ENCODE measurements at regions not wholly inside any gene's neighbourhood (a gene's known extent, or its start where the extent isn't known, plus 50 kb on each side); places are given as distances from the start of the nearest gene placed in this dataset.
"Not testable (repeated sequence)": the region's sequence is repeated elsewhere in the genome, so short reads cannot be mapped to it uniquely, and the experiment has no call there.

DNA sequence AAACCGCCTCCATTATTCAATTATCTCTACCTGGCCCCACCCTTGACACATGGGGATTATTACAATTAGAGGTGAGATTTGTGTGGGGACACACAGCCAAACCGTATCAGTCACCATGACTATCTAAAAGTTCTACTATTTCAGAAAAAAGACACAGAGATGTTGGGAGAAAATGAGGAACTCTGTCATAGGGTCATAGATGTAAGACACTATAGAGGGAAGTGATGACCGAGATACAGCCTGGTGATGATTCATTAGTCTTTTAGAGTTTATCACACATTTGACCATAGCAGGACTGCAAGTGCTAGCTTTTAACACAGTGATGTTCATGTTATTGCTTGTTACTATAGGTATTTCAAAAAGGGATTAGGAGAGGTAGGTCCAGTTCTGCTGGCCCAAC, 357.0 kb upstream of the AADAT start:
- Mint-ChIP-seq H3K4me3 (no peak overlapping the region), H3K4me1 (no peaks in the 10 kb centered on the region), H3K27me3 (no peaks in the 10 kb centered on the region), H3K9me3 (ENCODE audit: low read depth) (peaks cover 1% of the 10 kb centered on the region), H3K36me3 (ENCODE audit: low read depth) (no peaks in the 10 kb centered on the region), H3K27ac (no peak overlapping the region)
- ChIA-PET CTCF (interaction anchor here (0.6 kb wide), 1 partner anchor 1518 kb away, joined by 3 read pairs; no protein-coding TSS in a partner anchor), POLR2A (no interaction called here)
- no peak for ATAC-seq
- DNase-seq, result no peak
- intact Hi-C loops (cut with DNase I, micrococcal nuclease), result no loop called here

GRCh38 chr4:170441146-170441545, 351.4 kb upstream of the AADAT start:
- DNase-seq; H3K27ac Mint-ChIP-seq; H3K27me3 Mint-ChIP-seq; H3K9me3 Mint-ChIP-seq (ENCODE audit: low read depth); H3K36me3 Mint-ChIP-seq (ENCODE audit: low read depth); POLR2A ChIA-PET; CTCF ChIA-PET; intact Hi-C loops (cut with DNase I, micrococcal nuclease); ATAC-seq; H3K4me1 Mint-ChIP-seq; H3K4me3 Mint-ChIP-seq: not testable (repeated sequence)

DNA sequence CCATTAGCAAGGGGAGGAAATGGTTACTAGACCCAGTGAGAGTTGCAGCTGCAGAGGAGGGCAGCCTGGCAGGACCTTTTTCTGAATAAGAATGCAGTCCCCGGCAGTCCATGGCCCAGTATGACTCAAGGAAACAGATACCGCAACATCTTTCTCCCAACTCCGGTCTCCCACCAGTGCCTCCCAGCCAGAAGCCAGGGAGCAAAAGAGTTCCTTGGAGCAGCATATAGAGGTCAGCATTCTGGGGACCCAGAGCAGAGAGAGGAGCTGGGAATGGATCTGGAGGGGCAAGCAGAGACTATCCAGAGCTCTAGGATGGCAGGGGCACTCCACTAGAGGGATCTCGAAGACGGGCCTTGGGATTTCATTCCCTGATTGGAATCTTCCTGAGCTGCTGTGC, 339.2 kb upstream of the AADAT start:
- Mint-ChIP-seq H3K36me3 (ENCODE audit: low read depth) (no peaks in the 10 kb centered on the region), H3K9me3 (ENCODE audit: low read depth) (no peaks in the 10 kb centered on the region), H3K27me3 (no peaks in the 10 kb centered on the region), H3K4me3 (no peak overlapping the region), H3K4me1 (no peaks in the 10 kb centered on the region), H3K27ac (no peak overlapping the region)
- DNase-seq (no peak), ATAC-seq (no peak)
- intact Hi-C loops (cut with DNase I, micrococcal nuclease), result no loop called here
- ChIA-PET POLR2A (no interaction called here), CTCF (no interaction called here)

- no peak for ATAC-seq
- CTCF ChIA-PET, result no interaction called here
- H3K27me3 Mint-ChIP-seq, result no peaks in the 10 kb centered on the region
Measured at GRCh38 chr4:170425521-170426143, 335.9 kb upstream of the AADAT start.

DNA sequence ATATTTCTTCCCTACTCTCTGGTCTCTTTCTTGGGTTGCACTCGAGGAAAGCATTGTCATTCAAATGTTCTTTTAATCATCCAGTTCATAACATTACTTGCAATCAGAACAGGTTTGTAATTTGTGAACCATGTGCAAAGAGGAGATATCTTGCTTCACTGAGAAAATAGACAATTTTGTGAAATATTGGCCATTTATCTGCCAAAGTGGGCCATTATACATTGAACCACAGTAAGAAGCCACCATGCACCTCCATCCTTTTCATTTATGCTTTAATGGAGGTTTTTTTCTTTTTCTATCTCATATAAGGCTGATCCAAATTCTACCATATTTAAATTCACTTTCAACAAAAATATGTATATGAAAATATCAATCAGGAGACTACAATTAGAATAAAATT, 335.3 kb upstream of the AADAT start:
- no peaks in the 10 kb centered on the region for H3K36me3 Mint-ChIP-seq (ENCODE audit: low read depth)
- H3K4me3 Mint-ChIP-seq, result no peak overlapping the region
- no peaks in the 10 kb centered on the region for H3K9me3 Mint-ChIP-seq (ENCODE audit: low read depth)
- ChIA-PET CTCF (no interaction called here), POLR2A (no interaction called here)
- ATAC-seq (no peak), DNase-seq (no peak)
- H3K4me1 Mint-ChIP-seq, result no peaks in the 10 kb centered on the region
- H3K27me3 Mint-ChIP-seq, result no peaks in the 10 kb centered on the region
- no peak overlapping the region for H3K27ac Mint-ChIP-seq
- intact Hi-C loops (cut with DNase I, micrococcal nuclease), result no loop called here

More at GRCh38 chr4:170425521-170426143, 335.9 kb upstream of the AADAT start:
- Mint-ChIP-seq H3K9me3 (ENCODE audit: low read depth) (no peaks in the 10 kb centered on the region), H3K36me3 (ENCODE audit: low read depth) (no peaks in the 10 kb centered on the region), H3K27ac (no peak overlapping the region), H3K4me1 (no peaks in the 10 kb centered on the region), H3K4me3 (no peak overlapping the region)
- intact Hi-C loops (cut with DNase I, micrococcal nuclease), result no loop called here
- POLR2A ChIA-PET, result no interaction called here
- no peak for DNase-seq

DNA sequence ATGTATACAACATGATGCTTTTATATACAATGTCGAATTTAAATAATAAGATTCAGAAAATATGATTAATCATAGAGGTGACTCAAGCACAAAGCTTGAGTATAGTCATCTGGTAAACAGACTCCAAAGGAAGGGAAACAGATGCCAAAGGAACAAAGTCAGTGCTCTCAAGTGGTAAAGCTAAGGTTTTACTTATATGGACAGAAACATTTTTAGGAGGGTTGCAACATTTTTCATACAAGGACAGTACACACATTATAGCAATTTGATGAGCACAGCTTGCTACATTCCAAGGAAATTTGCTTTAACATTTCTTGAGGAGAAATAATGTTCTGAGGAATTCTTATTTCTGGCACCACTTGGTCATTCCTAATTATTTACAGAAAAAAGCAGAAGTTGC, 333.4 kb upstream of the AADAT start:
- no peaks in the 10 kb centered on the region for H3K27me3 Mint-ChIP-seq
- H3K36me3 Mint-ChIP-seq (ENCODE audit: low read depth), result no peaks in the 10 kb centered on the region
- ATAC-seq, result no peak
- ChIA-PET POLR2A (no interaction called here), CTCF (no interaction called here)
- no peak overlapping the region for H3K27ac Mint-ChIP-seq
- no peak overlapping the region for H3K4me3 Mint-ChIP-seq
- no peaks in the 10 kb centered on the region for H3K9me3 Mint-ChIP-seq (ENCODE audit: low read depth)
- no peaks in the 10 kb centered on the region for H3K4me1 Mint-ChIP-seq
- intact Hi-C loops (cut with DNase I, micrococcal nuclease), result no loop called here
- DNase-seq, result no peak

- CTCF ChIA-PET, result interaction anchor here (0.6 kb wide), 1 partner anchor 11 kb away, joined by 4 read pairs; no protein-coding TSS in a partner anchor
- POLR2A ChIA-PET, result no interaction called here
- no peak overlapping the region for H3K4me3 Mint-ChIP-seq
- no peaks in the 10 kb centered on the region for H3K27me3 Mint-ChIP-seq
- DNase-seq (no peak), ATAC-seq (no peak)
- H3K36me3 Mint-ChIP-seq (ENCODE audit: low read depth), result no peaks in the 10 kb centered on the region
- no peak overlapping the region for H3K27ac Mint-ChIP-seq
- intact Hi-C loops (cut with DNase I, micrococcal nuclease), result no loop called here
- no peaks in the 10 kb centered on the region for H3K4me1 Mint-ChIP-seq
- no peaks in the 10 kb centered on the region for H3K9me3 Mint-ChIP-seq (ENCODE audit: low read depth)
Measured at GRCh38 chr4:170420255-170420693, 330.5 kb upstream of the AADAT start.

GRCh38 chr4:170414961-170415360, 325.2 kb upstream of the AADAT start:
- CTCF ChIA-PET, result no interaction called here
- DNase-seq (no peak), ATAC-seq (no peak)
- no peak overlapping the region for H3K4me3 Mint-ChIP-seq
- no peaks in the 10 kb centered on the region for H3K36me3 Mint-ChIP-seq (ENCODE audit: low read depth)
- H3K27ac Mint-ChIP-seq, result no peak overlapping the region
- H3K4me1 Mint-ChIP-seq, result no peaks in the 10 kb centered on the region
- no peaks in the 10 kb centered on the region for H3K27me3 Mint-ChIP-seq
- POLR2A ChIA-PET, result no interaction called here
- intact Hi-C loops (cut with DNase I, micrococcal nuclease), result no loop called here
- H3K9me3 Mint-ChIP-seq (ENCODE audit: low read depth), result peaks cover 4% of the 10 kb centered on the region

GRCh38 chr4:170414360-170414759, 324.6 kb upstream of the AADAT start:
- POLR2A ChIA-PET, result no interaction called here
- H3K4me1 Mint-ChIP-seq, result no peaks in the 10 kb centered on the region
- no peaks in the 10 kb centered on the region for H3K27me3 Mint-ChIP-seq
- H3K36me3 Mint-ChIP-seq (ENCODE audit: low read depth), result no peaks in the 10 kb centered on the region
- CTCF ChIA-PET, result no interaction called here
- no peak overlapping the region for H3K27ac Mint-ChIP-seq
- ATAC-seq, result no peak
- no peak overlapping the region for H3K4me3 Mint-ChIP-seq
- H3K9me3 Mint-ChIP-seq (ENCODE audit: low read depth), result peaks cover 4% of the 10 kb centered on the region
- intact Hi-C loops (cut with DNase I, micrococcal nuclease), result no loop called here
- no peak for DNase-seq

DNA sequence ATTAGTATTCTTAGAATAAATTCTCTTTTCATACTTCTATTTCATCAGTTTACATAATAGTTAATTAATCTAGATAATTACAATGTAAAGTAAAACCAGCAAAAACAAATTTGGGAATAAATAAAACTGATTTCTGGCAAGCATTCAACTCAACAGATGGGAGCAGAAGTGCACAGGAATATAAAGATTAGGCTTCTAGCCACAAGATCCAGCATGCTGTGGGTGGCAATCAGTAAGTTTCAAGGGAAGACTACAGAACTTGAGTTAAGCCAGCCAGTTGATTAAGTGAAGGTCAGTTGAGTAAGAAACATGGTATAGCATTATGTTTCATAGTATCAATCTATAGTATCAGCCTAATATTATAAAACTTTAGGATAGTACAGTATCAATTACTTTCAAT, 324.2 kb upstream of the AADAT start:
- Mint-ChIP-seq H3K27me3 (no peaks in the 10 kb centered on the region), H3K36me3 (ENCODE audit: low read depth) (no peaks in the 10 kb centered on the region), H3K9me3 (ENCODE audit: low read depth) (peaks cover 4% of the 10 kb centered on the region), H3K27ac (no peak overlapping the region), H3K4me3 (no peak overlapping the region), H3K4me1 (no peaks in the 10 kb centered on the region)
- ChIA-PET POLR2A (no interaction called here), CTCF (no interaction called here)
- DNase-seq, result no peak
- ATAC-seq, result no peak
- intact Hi-C loops (cut with DNase I, micrococcal nuclease), result no loop called here

GRCh38 chr4:170400361-170400760, 310.6 kb upstream of the AADAT start:
- intact Hi-C loops (cut with DNase I, micrococcal nuclease), result no loop called here
- ATAC-seq (no peak), DNase-seq (no peak)
- Mint-ChIP-seq H3K27me3 (no peaks in the 10 kb centered on the region), H3K4me3 (no peak overlapping the region), H3K4me1 (no peaks in the 10 kb centered on the region), H3K9me3 (ENCODE audit: low read depth) (no peaks in the 10 kb centered on the region), H3K36me3 (ENCODE audit: low read depth) (no peaks in the 10 kb centered on the region), H3K27ac (no peak overlapping the region)
- POLR2A ChIA-PET, result no interaction called here
- CTCF ChIA-PET, result no interaction called here

GRCh38 chr4:170399581-170400293, 310.0 kb upstream of the AADAT start:
- H3K4me1 Mint-ChIP-seq, result no peaks in the 10 kb centered on the region
- H3K27me3 Mint-ChIP-seq, result no peaks in the 10 kb centered on the region
- H3K27ac Mint-ChIP-seq, result no peak overlapping the region
- intact Hi-C loops (cut with DNase I, micrococcal nuclease), result no loop called here
- H3K4me3 Mint-ChIP-seq, result no peak overlapping the region
- DNase-seq (no peak), ATAC-seq (no peak)
- ChIA-PET POLR2A (no interaction called here), CTCF (no interaction called here)
- H3K36me3 Mint-ChIP-seq (ENCODE audit: low read depth), result no peaks in the 10 kb centered on the region
- no peaks in the 10 kb centered on the region for H3K9me3 Mint-ChIP-seq (ENCODE audit: low read depth)
